ENCODE measurements at regions not wholly inside any gene's neighbourhood (a gene's known extent, or its start where the extent isn't known, plus 50 kb on each side); places are given as distances from the start of the nearest gene placed in this dataset.

DNA sequence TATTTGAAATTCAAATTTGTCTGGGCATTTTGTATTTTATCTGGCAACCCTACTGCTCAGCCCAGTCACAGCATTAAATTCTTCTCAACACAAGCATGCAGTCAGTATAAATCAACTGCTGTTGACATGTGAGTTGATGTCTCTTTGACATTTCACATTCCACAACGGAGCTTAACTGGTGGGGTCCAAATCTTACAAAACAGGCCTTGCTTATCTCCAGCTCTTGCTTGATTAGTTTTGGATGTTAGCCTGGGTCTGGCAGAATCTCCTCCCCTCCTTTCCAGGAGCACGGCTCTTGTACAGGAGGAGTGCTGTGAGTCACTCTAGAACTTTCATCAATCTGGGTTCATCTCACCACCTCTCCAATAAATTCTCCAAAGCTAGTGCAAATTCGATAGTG is 80.8 kb upstream of the PHACTR1 start:
- no peak for TF ChIP-seq CTCF (IDR thresholded peaks at IDR 0.05; ENCODE audit: insufficient read depth, low read length, poor library complexity, severe bottlenecking)
- no peak for TF ChIP-seq EZH2phosphoT487 (conservative IDR thresholded peaks at IDR 0.05; ENCODE audit: low read length)
